ENCODE measurements at regions not wholly inside any gene's neighbourhood (a gene's known extent, or its start where the extent isn't known, plus 50 kb on each side); places are given as distances from the start of the nearest gene placed in this dataset.

- TF ChIP-seq FOXP2 (optimal IDR thresholded peaks at IDR 0.05; ENCODE audit: borderline replicate concordance, extremely low read depth, extremely low read length, insufficient read depth) (no peak), TAF1 (IDR thresholded peaks at IDR 0.05; ENCODE audit: borderline replicate concordance, insufficient read depth, low read length) (no peak), REST (IDR thresholded peaks at IDR 0.05; ENCODE audit: insufficient read depth in 1 of 2, low read depth in 2 of 2, low read length in 2 of 2) (no peak), POLR2AphosphoS5 (IDR thresholded peaks at IDR 0.05; ENCODE audit: low read depth, low read length) (no peak), SIN3A (IDR thresholded peaks at IDR 0.05; ENCODE audit: borderline replicate concordance, insufficient read depth, low read length) (no peak)
These were observed 876.2 kb upstream of the AUTS2 start for GRCh38 chr7:68722044-68722443.

GRCh38 chr7:68724965-68725364 is 873.3 kb upstream of the AUTS2 start:
- TF ChIP-seq TAF1 (IDR thresholded peaks at IDR 0.05; ENCODE audit: borderline replicate concordance, insufficient read depth, low read length) (no peak), POLR2AphosphoS5 (IDR thresholded peaks at IDR 0.05; ENCODE audit: low read depth, low read length) (no peak), REST (IDR thresholded peaks at IDR 0.05; ENCODE audit: insufficient read depth in 1 of 2, low read depth in 2 of 2, low read length in 2 of 2) (no peak), FOXP2 (optimal IDR thresholded peaks at IDR 0.05; ENCODE audit: borderline replicate concordance, extremely low read depth, extremely low read length, insufficient read depth) (no peak), SIN3A (IDR thresholded peaks at IDR 0.05; ENCODE audit: borderline replicate concordance, insufficient read depth, low read length) (no peak)

GRCh38 chr7:68725843-68726785 is 872.2 kb upstream of the AUTS2 start:
- TF ChIP-seq FOXP2 (optimal IDR thresholded peaks at IDR 0.05; ENCODE audit: borderline replicate concordance, extremely low read depth, extremely low read length, insufficient read depth) (no peak), POLR2AphosphoS5 (IDR thresholded peaks at IDR 0.05; ENCODE audit: low read depth, low read length) (no peak), SIN3A (IDR thresholded peaks at IDR 0.05; ENCODE audit: borderline replicate concordance, insufficient read depth, low read length) (no peak), TAF1 (IDR thresholded peaks at IDR 0.05; ENCODE audit: borderline replicate concordance, insufficient read depth, low read length) (no peak), REST (IDR thresholded peaks at IDR 0.05; ENCODE audit: insufficient read depth in 1 of 2, low read depth in 2 of 2, low read length in 2 of 2) (no peak)

- TF ChIP-seq SIN3A (IDR thresholded peaks at IDR 0.05; ENCODE audit: borderline replicate concordance, insufficient read depth, low read length) (no peak), REST (IDR thresholded peaks at IDR 0.05; ENCODE audit: insufficient read depth in 1 of 2, low read depth in 2 of 2, low read length in 2 of 2) (no peak), TAF1 (IDR thresholded peaks at IDR 0.05; ENCODE audit: borderline replicate concordance, insufficient read depth, low read length) (no peak), POLR2AphosphoS5 (IDR thresholded peaks at IDR 0.05; ENCODE audit: low read depth, low read length) (no peak), FOXP2 (optimal IDR thresholded peaks at IDR 0.05; ENCODE audit: borderline replicate concordance, extremely low read depth, extremely low read length, insufficient read depth) (no peak)
These were observed 868.9 kb upstream of the AUTS2 start for GRCh38 chr7:68729371-68729770.

Data from PFSK-1 (cell line).